GM12892 (cell line): ENCODE measurements at regions not wholly inside any gene's neighbourhood (a gene's known extent, or its start where the extent isn't known, plus 50 kb on each side); places are given as distances from the start of the nearest gene placed in this dataset.

ENCODE experiments used
- POLR2A ChIP-seq: IDR thresholded peaks from 2 replicates; pipeline ENCODE4 v1.6.1; 2011; ENCODE audit warnings: low read depth, low read length, control low read depth
- POLR2AphosphoS5 ChIP-seq: IDR thresholded peaks from 2 replicates; pipeline ENCODE4 v1.6.1; 2011; ENCODE audit warnings: low read depth, low read length, control low read depth
- TAF1 ChIP-seq: IDR thresholded peaks from 2 replicates; pipeline ENCODE4 v1.6.1; 2011; ENCODE audit warnings: low read depth, mild to moderate bottlenecking, control low read depth, low read length, borderline replicate concordance

DNA sequence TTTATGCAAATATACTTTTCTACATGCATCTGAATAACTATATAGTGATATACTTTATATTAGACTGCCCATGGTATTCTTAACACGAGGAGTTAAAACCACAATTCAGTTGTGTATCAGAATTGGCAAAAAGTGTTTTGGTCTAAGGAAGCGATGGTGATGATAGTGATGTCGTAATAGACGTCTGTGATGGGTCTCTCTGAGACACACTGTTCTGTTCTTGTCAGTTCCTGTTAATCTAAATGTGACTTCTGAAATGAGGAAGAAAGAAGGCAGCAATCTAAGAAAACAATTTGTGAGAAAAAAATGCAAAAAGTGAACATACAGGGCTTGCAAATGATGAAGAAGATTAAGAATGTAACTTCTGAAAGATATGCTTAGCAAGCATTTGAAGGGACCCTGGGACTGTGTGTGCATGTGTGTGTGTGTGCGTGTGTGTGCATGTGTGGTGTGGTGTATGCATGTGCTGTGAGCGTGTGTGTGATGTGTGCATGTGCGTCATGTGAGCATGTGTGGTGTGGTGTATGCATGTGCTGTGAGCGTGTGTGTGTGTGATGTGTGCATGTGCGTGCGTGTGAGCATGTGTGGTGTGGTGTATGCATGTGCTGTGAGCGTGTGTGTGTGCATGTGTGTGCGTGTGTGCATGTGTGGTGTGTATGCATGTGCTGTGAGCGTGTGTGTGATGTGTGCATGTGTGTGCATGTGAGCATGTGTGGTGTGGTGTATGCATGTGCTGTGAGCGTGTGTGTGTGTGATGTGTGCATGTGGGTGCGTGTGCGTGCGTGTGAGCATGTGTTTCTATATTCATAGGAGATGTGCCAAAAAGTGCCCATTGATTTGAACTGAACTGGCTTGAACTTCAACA lies 131.8 kb downstream of the IRS2 start:
- TF ChIP-seq POLR2A = no peak
- no peak for TF ChIP-seq POLR2AphosphoS5
- no peak for TF ChIP-seq TAF1
